ENCODE measurements at regions not wholly inside any gene's neighbourhood (a gene's known extent, or its start where the extent isn't known, plus 50 kb on each side); places are given as distances from the start of the nearest gene placed in this dataset.

GRCh38 chr20:11783102-11783850, 134.4 kb upstream of the BTBD3 start:
- Histone ChIP-seq H3K4me3 (no peak overlapping the region), H3K36me3 (no peaks in the 10 kb centered on the region), H3K27me3 (no peaks in the 10 kb centered on the region), H3K27ac (no peak overlapping the region), H3K4me1 (no peaks in the 10 kb centered on the region), H3K9me3 (no peaks in the 10 kb centered on the region)
- no peak for DNase-seq
- no peak for TF ChIP-seq POLR2A (IDR thresholded peaks at IDR 0.05)
- TF ChIP-seq, protein P1, sequence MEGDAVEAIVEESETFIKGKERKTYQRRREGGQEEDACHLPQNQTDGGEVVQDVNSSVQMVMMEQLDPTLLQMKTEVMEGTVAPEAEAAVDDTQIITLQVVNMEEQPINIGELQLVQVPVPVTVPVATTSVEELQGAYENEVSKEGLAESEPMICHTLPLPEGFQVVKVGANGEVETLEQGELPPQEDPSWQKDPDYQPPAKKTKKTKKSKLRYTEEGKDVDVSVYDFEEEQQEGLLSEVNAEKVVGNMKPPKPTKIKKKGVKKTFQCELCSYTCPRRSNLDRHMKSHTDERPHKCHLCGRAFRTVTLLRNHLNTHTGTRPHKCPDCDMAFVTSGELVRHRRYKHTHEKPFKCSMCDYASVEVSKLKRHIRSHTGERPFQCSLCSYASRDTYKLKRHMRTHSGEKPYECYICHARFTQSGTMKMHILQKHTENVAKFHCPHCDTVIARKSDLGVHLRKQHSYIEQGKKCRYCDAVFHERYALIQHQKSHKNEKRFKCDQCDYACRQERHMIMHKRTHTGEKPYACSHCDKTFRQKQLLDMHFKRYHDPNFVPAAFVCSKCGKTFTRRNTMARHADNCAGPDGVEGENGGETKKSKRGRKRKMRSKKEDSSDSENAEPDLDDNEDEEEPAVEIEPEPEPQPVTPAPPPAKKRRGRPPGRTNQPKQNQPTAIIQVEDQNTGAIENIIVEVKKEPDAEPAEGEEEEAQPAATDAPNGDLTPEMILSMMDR (IDR thresholded peaks at IDR 0.05) = no peak

GRCh38 chr20:11785885-11786507, 131.7 kb upstream of the BTBD3 start:
- no peaks in the 10 kb centered on the region for H3K9me3 ChIP-seq
- no peaks in the 10 kb centered on the region for H3K4me1 ChIP-seq
- TF ChIP-seq, protein P1 (IDR thresholded peaks at IDR 0.05) = no peak
- H3K27ac ChIP-seq = no peak overlapping the region
- H3K27me3 ChIP-seq = no peaks in the 10 kb centered on the region
- no peak overlapping the region for H3K4me3 ChIP-seq
- DNase-seq = no peak
- H3K36me3 ChIP-seq = no peaks in the 10 kb centered on the region

DNA sequence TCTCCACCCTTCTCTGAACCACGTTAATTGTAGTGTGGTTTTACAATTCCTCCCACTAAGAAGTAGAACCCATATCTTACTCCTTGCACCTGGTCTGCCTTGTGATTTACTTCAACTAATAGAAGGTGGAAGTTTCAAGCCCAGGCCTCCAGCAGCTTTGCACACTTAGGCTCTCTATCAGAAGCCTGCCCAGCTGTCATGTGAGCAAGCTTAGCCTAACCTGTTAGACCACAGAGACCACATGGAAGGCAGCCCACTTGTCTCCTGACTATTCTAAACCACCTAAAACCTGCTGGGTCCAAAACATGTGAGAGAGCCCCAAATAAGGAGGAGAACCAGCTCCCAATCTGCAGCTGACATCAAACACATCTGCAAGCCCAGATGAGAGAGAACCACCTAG, 127.6 kb upstream of the BTBD3 start:
- H3K27me3 ChIP-seq = no peaks in the 10 kb centered on the region
- H3K4me1 ChIP-seq = no peaks in the 10 kb centered on the region
- TF ChIP-seq, protein P1 (IDR thresholded peaks at IDR 0.05) = no peak
- no peak for TF ChIP-seq POLR2A (IDR thresholded peaks at IDR 0.05)
- no peaks in the 10 kb centered on the region for H3K36me3 ChIP-seq
- H3K27ac ChIP-seq = no peak overlapping the region
- no peak overlapping the region for H3K4me3 ChIP-seq
- no peak for DNase-seq
- H3K9me3 ChIP-seq = no peaks in the 10 kb centered on the region

- Histone ChIP-seq H3K4me1 (no peaks in the 10 kb centered on the region), H3K4me3 (no peak overlapping the region), H3K27me3 (no peaks in the 10 kb centered on the region), H3K36me3 (no peaks in the 10 kb centered on the region), H3K9me3 (no peaks in the 10 kb centered on the region), H3K27ac (no peak overlapping the region)
- DNase-seq = no peak
- TF ChIP-seq, protein P1 (IDR thresholded peaks at IDR 0.05) = no peak
- no peak for TF ChIP-seq POLR2A (IDR thresholded peaks at IDR 0.05)
Measured at GRCh38 chr20:11791316-11791715, 126.4 kb upstream of the BTBD3 start.

GRCh38 chr20:11791835-11792567, 125.7 kb upstream of the BTBD3 start:
- TF ChIP-seq, protein P1 (IDR thresholded peaks at IDR 0.05) = no peak
- no peak for TF ChIP-seq POLR2A (IDR thresholded peaks at IDR 0.05)
- DNase-seq = no peak

More at GRCh38 chr20:11791835-11792567, 125.7 kb upstream of the BTBD3 start:
- no peaks in the 10 kb centered on the region for H3K27me3 ChIP-seq
- H3K4me1 ChIP-seq = no peaks in the 10 kb centered on the region
- no peaks in the 10 kb centered on the region for H3K36me3 ChIP-seq
- no peak overlapping the region for H3K27ac ChIP-seq
- no peaks in the 10 kb centered on the region for H3K9me3 ChIP-seq
- no peak overlapping the region for H3K4me3 ChIP-seq

Measured in Peyer's patch (tissue), 4 donors.